ENCODE measurements at regions not wholly inside any gene's neighbourhood (a gene's known extent, or its start where the extent isn't known, plus 50 kb on each side); places are given as distances from the start of the nearest gene placed in this dataset. TPM values are rescaled to one million over a fixed set of nuclear protein-coding genes. Genes with fewer than 3 reads are reported as not detected.

Small RNA genes in the stretch of these regions (small RNA-seq; reads per million reads assigned to genes)
- gene AC010385.1 (ENCODE audit: low replicate concordance) = not detected
- not detected for gene AC010385.3 (ENCODE audit: low replicate concordance)
- not detected for gene AC026421.1 (ENCODE audit: low replicate concordance)
- gene AC114300.1 (ENCODE audit: low replicate concordance) = not detected
- gene LSP1P3 (ENCODE audit: low replicate concordance) = not detected
- gene RF00425 (ENCODE audit: low replicate concordance) = not detected
- not detected for gene RNU6-738P (ENCODE audit: low replicate concordance)
- not detected for gene RNU6-909P (ENCODE audit: low replicate concordance)
- not detected for gene UBL5P1 (ENCODE audit: low replicate concordance)

Measured in spinal cord (tissue), 1 donor.